ENCODE measurements at regions not wholly inside any gene's neighbourhood (a gene's known extent, or its start where the extent isn't known, plus 50 kb on each side); places are given as distances from the start of the nearest gene placed in this dataset.

- no peak for DNase-seq
Measured at GRCh38 chr2:105150231-105150630, 91.3 kb upstream of the GPR45 start.

DNA sequence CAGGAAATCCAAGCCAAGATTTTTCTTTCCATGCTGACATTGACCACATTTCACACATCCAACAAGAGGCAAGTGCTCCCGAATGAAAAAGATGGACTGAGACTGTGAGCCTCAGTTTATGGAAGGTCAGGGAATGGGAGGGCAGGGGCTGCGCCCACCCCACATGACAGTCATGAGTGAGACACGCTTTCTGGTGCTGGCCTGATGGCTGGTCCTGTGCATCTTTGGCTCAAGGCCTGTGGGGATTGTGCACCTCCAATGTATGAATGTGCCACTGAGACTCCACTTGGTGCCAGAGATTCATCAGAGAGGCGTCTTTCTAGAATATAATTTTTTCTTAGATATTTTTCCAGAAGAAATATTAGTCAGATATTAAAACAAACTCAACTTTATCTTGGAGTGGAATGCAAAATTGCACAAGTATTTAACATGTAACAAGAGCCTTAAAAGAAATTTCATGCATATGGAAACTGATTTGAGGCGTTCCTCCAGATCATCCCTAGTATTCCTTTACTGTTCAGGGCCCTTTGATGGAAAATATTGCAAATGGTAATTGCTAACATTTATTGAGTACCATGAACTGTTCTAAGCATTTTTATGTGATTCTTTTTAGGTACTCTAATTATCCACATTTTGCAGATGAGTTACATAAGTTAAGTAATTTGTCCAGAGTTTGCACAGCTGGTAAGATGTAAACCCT, 87.3 kb upstream of the GPR45 start:
- DNase-seq: no peak

GRCh38 chr2:105156166-105156565, 85.4 kb upstream of the GPR45 start:
- DNase-seq: no peak

DNA sequence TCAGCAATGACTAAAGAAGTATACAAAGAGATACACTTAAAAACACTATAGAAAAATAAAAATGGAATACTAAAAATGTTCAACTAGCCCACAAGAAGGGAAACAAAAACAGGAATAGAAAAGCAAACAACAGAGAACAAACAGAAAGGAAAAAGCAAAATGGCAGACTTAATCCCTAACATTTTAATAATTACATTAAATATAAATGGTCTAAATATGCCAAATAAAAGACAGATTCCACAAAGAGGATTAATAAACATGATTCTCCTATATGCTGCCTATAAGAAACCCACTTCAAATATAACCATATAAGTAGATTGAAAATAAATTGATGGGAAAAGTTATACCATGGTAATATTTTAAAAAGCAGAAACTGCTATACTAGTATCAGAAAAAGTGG, 83.5 kb upstream of the GPR45 start:
- DNase-seq: no peak

DNA sequence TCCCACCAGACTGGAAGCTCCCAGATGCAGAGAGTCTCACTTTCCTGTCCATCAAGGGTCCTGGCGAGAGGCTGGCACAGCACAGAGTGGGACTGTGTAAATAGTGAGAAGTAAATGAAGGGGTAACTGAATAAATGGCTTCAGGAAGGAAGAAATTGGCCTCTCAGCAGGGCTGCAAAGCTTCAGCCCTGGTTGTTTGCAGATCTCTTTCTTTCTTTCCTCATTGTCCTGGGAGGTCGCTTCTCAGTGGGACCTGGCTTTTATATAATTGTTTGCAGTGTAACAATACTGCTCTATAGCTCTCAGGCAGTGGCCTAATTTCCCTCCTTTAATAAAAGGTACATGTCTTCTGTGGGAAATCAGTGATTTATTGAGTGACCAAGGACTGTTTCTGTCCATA, 74.9 kb upstream of the GPR45 start:
- no peak for DNase-seq

DNA sequence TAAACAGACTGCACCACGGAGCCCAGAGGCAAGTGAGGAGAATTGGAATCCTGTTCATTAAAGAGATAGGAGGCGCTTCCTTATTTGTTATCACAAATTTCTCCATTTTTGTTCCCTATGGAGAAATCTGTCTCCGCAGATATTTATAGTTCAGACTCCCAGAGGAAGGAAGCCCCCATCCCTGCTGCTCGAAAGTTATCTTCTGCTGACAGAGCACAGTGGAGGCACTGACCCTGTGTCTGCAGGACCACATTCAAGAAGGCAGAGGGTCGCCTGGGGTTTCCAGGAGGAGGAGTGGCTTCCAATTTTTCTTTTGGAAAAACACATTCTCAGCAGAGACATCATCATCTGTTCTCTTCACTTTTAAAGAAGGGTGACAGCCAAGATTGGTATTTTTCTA, 73.0 kb upstream of the GPR45 start:
- no peak for DNase-seq

DNA sequence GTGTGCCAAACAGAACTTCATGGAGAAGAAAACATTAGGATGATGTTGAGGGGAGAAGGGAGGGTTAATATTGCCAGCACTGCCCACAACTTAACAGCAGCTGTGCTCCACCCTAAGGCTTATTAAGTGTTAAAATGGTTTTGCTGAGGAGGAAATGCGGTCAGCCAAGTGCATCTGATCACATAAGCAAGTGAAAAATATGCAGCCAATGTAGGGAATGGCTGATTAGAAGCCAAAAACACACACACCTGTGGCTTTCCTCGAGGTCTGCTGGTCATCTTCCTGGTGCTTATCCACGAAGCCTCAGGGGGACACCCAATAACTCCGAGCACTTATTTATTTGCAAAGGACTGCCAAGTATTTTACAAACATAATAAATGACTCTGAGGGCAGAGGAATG, 66.3 kb upstream of the GPR45 start:
- DNase-seq: no peak

DNA sequence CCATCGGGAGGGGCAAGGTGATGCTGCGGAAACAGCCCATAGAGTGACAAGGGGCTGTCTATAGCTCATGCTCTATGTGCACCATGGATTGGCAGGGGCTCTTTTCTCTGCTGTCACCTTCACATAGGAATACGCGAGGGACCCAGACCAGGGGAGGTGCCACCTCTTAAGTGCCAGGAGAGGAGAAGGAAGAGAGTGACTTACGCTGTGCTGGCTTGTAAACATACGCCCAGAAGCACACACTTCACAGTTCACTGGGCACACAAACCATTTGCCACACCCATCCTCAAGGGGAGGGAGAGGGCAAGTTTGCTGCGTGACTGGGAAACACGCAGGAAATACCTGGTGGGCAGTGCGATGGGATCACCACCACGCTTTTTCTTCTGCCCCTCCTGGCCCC, 65.1 kb upstream of the GPR45 start:
- no peak for DNase-seq

DNA sequence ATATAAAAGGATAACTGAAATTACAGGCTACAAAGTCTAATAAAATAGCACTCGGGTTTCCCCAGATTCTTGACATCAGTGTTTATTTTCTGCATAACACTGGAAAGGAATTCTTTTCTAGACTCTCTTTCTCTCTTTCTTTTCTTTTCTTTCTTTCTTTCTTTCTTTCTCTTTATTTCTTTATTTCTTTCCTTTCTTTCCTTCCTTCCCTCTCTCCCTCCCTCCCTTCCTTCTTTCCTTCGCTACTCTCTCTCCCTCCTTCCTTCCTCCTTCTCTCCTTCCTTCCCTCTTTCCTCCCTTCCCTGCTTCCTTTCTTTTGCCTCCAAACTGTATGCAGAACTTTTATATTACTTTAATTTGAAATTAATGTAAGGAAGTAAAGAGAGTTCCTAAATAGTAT, 64.5 kb upstream of the GPR45 start:
- DNase-seq: no peak

DNA sequence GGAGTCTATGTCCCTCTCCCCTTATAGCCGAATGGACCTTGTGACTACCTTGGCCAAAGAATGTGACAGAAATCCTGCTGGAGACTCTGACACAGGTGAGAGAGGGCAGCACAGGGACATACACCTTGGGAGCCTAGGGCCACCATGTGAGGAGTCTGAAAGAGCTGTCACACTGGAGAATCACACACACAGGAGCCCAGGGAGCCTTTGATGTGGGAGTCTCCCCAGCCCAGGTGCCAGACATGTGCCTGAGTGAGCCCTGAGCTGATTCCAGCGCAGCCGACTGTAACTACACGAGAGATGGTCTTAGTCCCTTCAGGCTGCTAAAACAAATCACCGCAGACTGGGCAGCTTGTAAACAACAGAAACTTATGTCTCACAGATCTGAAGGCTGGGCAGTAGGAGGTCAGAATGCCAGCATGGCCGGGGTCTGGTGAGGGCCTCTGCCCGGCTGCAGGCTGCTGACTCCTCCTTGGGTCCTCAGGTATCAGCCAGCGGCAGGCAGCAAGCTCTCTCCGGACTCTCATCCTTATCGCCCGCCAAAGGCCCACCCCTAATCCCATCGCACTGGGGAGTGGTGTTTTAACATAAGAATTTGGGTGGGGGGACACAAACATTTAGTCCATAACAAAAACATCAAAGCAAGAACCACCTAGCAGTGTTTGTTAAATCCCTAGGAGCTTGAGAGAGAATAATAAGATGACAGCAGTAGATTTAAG, 63.8 kb upstream of the GPR45 start:
- no peak for DNase-seq

- peak in 1 of 2 donors; percentile 21 for DNase-seq
Measured at GRCh38 chr2:105179469-105180372, 61.8 kb upstream of the GPR45 start.

GRCh38 chr2:105180491-105180972, 61.0 kb upstream of the GPR45 start:
- DNase-seq: no peak

DNA sequence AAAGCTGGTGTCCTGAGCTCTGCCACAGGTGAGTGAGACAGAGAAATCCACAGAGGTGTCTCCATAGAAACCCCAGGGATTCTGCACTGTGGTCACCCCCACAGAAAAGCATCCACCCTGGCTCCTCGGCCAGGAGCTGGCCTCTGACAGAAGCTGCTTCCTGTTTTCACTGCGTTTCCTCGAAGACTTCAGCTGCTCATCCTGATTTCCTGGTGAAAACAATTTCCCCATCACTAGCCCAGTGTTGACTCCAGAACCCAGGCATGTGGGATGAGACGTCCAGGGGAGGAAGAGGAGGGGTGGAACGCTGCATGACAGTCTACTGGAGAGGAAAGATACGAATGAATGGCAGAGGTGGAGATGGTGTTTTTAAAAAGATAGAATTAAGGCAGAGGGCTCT, 60.3 kb upstream of the GPR45 start:
- no peak for DNase-seq

DNA sequence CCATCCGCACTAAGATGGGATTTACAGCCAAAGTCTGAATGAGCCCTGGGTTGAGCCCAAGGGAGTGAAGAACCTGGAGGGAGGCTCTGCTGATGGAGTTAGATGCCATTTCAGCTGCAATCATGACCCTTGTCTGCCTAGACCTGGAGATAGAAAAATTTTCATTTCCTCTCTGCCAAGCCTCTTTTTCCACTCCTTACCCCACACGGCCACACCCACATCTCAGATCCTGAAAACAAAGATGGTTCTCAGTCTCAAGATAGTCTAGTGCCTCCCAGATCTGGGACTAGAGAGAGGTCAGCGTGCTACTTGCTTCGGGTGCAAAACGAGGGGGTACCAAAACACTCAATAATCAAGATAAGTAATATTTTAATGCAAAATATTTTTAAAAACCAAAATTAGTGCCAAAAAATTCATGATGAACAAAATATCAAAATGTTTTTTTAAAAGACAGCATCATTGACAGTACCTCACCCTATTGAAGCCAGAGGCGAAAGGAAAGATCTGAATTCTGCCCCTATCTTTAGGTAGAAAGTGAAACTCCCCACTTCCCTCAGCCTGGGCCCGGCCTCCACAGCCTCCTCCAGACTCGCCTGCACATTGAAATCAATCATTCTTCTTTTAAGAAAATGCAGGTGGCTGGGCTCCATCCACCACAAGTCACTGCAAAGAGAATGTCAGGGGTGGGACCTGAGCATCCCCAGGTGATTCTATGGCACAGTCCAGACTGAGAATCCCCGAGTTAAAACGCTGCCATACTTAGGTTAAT, 57.8 kb upstream of the GPR45 start:
- no peak for DNase-seq

- no peak for DNase-seq
Measured at GRCh38 chr2:105184420-105184819, 57.1 kb upstream of the GPR45 start.

DNA sequence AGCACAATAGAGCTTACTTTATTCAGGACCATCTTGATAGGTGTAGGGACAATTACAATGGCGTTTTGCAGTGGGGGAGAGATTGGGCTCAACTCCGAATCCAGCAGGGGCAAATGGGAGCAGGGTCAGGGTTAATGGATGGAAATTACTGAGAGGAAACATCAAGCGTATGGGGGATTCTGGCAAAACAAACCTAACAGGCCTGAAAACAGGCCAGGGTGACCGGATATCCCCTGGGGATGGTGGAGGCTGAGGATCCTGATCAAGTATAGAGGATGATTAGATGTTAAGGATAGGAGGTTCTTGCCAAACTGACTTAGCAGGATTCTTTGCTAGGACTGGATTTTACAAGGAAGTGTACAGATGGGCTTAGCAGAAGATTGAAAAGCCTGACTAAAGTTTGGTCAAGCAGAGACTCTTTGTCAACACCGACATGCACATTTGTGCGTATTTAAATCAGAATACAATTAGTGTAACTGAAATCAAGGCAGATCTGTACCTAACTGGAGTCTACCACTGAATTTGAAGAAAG, 54.5 kb upstream of the GPR45 start:
- no peak for DNase-seq

- no peak for DNase-seq
Measured at GRCh38 chr2:105187531-105187930, 54.0 kb upstream of the GPR45 start.

- no peak for DNase-seq
Measured at GRCh38 chr2:105188343-105188742, 53.2 kb upstream of the GPR45 start.

Measured in CD4-positive, alpha-beta T cell treated with Interleukin-1 beta for 1 hour (primary cell).